ENCODE measurements at regions not wholly inside any gene's neighbourhood (a gene's known extent, or its start where the extent isn't known, plus 50 kb on each side); places are given as distances from the start of the nearest gene placed in this dataset.

DNA sequence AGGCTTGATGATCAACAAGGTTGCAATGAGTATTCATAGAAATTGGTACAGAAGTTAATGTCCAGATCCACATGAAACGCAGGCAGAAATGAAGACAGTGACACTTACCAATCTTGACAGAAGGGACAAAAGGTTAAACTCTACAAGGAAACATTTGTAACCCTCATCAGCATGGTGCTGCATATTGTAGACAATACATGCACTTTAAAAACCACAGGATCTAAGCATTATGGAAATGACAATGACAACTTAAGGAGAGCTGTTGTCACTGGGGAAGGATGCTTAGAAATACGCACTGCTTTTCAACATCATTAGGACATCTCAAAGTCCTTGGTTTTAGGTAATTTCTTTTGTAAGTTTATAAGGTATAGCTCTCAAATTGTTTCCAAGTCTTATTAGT is 130.6 kb downstream of the ATP23 start:
- TF ChIP-seq, protein P1, sequence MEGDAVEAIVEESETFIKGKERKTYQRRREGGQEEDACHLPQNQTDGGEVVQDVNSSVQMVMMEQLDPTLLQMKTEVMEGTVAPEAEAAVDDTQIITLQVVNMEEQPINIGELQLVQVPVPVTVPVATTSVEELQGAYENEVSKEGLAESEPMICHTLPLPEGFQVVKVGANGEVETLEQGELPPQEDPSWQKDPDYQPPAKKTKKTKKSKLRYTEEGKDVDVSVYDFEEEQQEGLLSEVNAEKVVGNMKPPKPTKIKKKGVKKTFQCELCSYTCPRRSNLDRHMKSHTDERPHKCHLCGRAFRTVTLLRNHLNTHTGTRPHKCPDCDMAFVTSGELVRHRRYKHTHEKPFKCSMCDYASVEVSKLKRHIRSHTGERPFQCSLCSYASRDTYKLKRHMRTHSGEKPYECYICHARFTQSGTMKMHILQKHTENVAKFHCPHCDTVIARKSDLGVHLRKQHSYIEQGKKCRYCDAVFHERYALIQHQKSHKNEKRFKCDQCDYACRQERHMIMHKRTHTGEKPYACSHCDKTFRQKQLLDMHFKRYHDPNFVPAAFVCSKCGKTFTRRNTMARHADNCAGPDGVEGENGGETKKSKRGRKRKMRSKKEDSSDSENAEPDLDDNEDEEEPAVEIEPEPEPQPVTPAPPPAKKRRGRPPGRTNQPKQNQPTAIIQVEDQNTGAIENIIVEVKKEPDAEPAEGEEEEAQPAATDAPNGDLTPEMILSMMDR (IDR thresholded peaks at IDR 0.05; ENCODE audit: borderline replicate concordance, extremely low read depth, low read length, poor library complexity, severe bottlenecking): no peak
- TF ChIP-seq EZH2 (IDR thresholded peaks at IDR 0.05; ENCODE audit: borderline replicate concordance, low read depth, low read length, severe bottlenecking): no peak
